SK-N-SH treated with all-trans-retinoic acid at 6 μM for 48 hours (cell line): ENCODE measurements at regions not wholly inside any gene's neighbourhood (a gene's known extent, or its start where the extent isn't known, plus 50 kb on each side); places are given as distances from the start of the nearest gene placed in this dataset.

Experiments used
- ATAC-seq: fragments of 200-7000 bp; cut with Tn5 transposase; 3 replicates; pipeline ENCODE4 v1.9.1; 2020; ENCODE audit warnings: mild to moderate bottlenecking, moderate library complexity
- ARNTL ChIP-seq: fragments of 450-650 bp; formaldehyde crosslinking; IDR thresholded peaks from 2 replicates; pipeline ENCODE4 v1.5.0; 2020; ENCODE audit warnings: low read depth, mild to moderate bottlenecking, moderate library complexity, borderline replicate concordance
- BACH2 ChIP-seq: fragments of 250-450 bp; sonication (Bioruptor Pico); IDR thresholded peaks from 2 replicates; pipeline ENCODE4 v1.9.0; 2021; ENCODE audit warnings: mild to moderate bottlenecking, borderline replicate concordance
- CREB5 ChIP-seq: fragments of 250-450 bp; sonication (Bioruptor Pico); IDR thresholded peaks from 2 replicates; pipeline ENCODE4 v1.5.1; 2020; ENCODE audit warnings: low read depth, mild to moderate bottlenecking, moderate library complexity
- CSDC2 ChIP-seq: fragments of 250-450 bp; sonication (Bioruptor Pico); IDR thresholded peaks from 2 replicates; pipeline ENCODE4 v1.5.0; 2020; ENCODE audit warnings: mild to moderate bottlenecking, moderate library complexity
- CSRNP3 ChIP-seq: fragments of 250-450 bp; sonication (Bioruptor Pico); IDR thresholded peaks from 2 replicates; pipeline ENCODE4 v1.5.1; 2021; ENCODE audit warnings: mild to moderate bottlenecking, moderate library complexity
- ESRRG ChIP-seq: fragments of 250-450 bp; sonication (Bioruptor Pico); IDR thresholded peaks from 2 replicates; pipeline ENCODE4 v1.6.1; 2021; ENCODE audit warnings: mild to moderate bottlenecking
- GLIS3 ChIP-seq: fragments of 250-450 bp; sonication (Bioruptor Pico); IDR thresholded peaks from 2 replicates; pipeline ENCODE4 v1.5.0; 2020; ENCODE audit warnings: mild to moderate bottlenecking, moderate library complexity
- ISL1 ChIP-seq: fragments of 250-450 bp; sonication (Bioruptor Pico); IDR thresholded peaks from 2 replicates; pipeline ENCODE4 v2.1.2; 2022; ENCODE audit warnings: mild to moderate bottlenecking, moderate library complexity
- OSR1 ChIP-seq: fragments of 250-450 bp; sonication (Bioruptor Pico); IDR thresholded peaks from 2 replicates; pipeline ENCODE4 v1.8.0; 2022; ENCODE audit warnings: moderate library complexity, mild to moderate bottlenecking, inconsistent platforms
- PATZ1 ChIP-seq: fragments of 250-450 bp; sonication (Bioruptor Pico); IDR thresholded peaks from 2 replicates; pipeline ENCODE4 v1.8.0; 2020; ENCODE audit warnings: mild to moderate bottlenecking, moderate library complexity, borderline replicate concordance
- PPARA ChIP-seq: fragments of 250-450 bp; sonication (Bioruptor Pico); IDR thresholded peaks from 2 replicates; pipeline ENCODE4 v1.5.0; 2020; ENCODE audit warnings: mild to moderate bottlenecking, borderline replicate concordance
- SNAI2 ChIP-seq: fragments of 250-450 bp; sonication (Bioruptor Pico); IDR thresholded peaks from 2 replicates; pipeline ENCODE4 v1.5.0; 2020; ENCODE audit warnings: mild to moderate bottlenecking, moderate library complexity
- TCF4 ChIP-seq: fragments of 250-450 bp; sonication (Bioruptor Pico); IDR thresholded peaks from 2 replicates; pipeline ENCODE4 v1.8.0; 2021; ENCODE audit warnings: mild to moderate bottlenecking, moderate library complexity, borderline replicate concordance
- TOX ChIP-seq: fragments of 250-450 bp; sonication (Bioruptor Pico); IDR thresholded peaks from 2 replicates; pipeline ENCODE4 v1.8.0; 2021; ENCODE audit warnings: mild to moderate bottlenecking, moderate library complexity, borderline replicate concordance
- TSHZ2 ChIP-seq: fragments of 250-450 bp; sonication (Bioruptor Pico); IDR thresholded peaks from 2 replicates; pipeline ENCODE4 v1.5.0; 2020; ENCODE audit warnings: mild to moderate bottlenecking, moderate library complexity
- ZC3H10 ChIP-seq: fragments of 250-450 bp; sonication (Bioruptor Pico); IDR thresholded peaks from 2 replicates; pipeline ENCODE4 v1.5.1; 2021; ENCODE audit warnings: mild to moderate bottlenecking, moderate library complexity
- ZFP3 ChIP-seq: fragments of 250-450 bp; sonication (Bioruptor Pico); IDR thresholded peaks from 2 replicates; pipeline ENCODE4 v1.5.0; 2020; ENCODE audit warnings: mild to moderate bottlenecking, moderate library complexity
- ZFP30 ChIP-seq: fragments of 450-650 bp; formaldehyde crosslinking; IDR thresholded peaks from 2 replicates; pipeline ENCODE4 v1.5.0; 2022; ENCODE audit warnings: mild to moderate bottlenecking, moderate library complexity
- ZNF70 ChIP-seq: fragments of 450-650 bp; formaldehyde crosslinking; IDR thresholded peaks from 2 replicates; pipeline ENCODE4 v1.5.0; 2020; ENCODE audit warnings: mild to moderate bottlenecking, moderate library complexity
- ZNF8 ChIP-seq: fragments of 450-650 bp; formaldehyde crosslinking; IDR thresholded peaks from 2 replicates; pipeline ENCODE4 v1.5.0; 2020; ENCODE audit warnings: mild to moderate bottlenecking, moderate library complexity

GRCh38 chr1:96983866-96984265, 262.3 kb downstream of the PTBP2 start:
- TF ChIP-seq ZFP3 (CRISPR knock-in tag), result no peak
- ATAC-seq, result no peak

- no peak for ATAC-seq
- TF ChIP-seq CREB5 (CRISPR knock-in tag), result no peak
- TF ChIP-seq ZNF70 (CRISPR knock-in tag), result no peak
- TF ChIP-seq ZC3H10 (CRISPR knock-in tag), result no peak
- no peak for TF ChIP-seq TOX (CRISPR knock-in tag)
- no peak for TF ChIP-seq BACH2 (CRISPR knock-in tag)
- TF ChIP-seq GLIS3 (CRISPR knock-in tag), result no peak
- no peak for TF ChIP-seq CSDC2 (CRISPR knock-in tag)
- no peak for TF ChIP-seq SNAI2 (CRISPR knock-in tag)
- TF ChIP-seq, all 23 proteins: peak for 0
These were observed 265.7 kb downstream of the PTBP2 start for GRCh38 chr1:96987186-96987703.

GRCh38 chr1:96989302-96989701, 267.7 kb downstream of the PTBP2 start:
- TF ChIP-seq ARNTL (CRISPR knock-in tag), result no peak
- no peak for ATAC-seq

GRCh38 chr1:96990136-96990535, 268.6 kb downstream of the PTBP2 start:
- ATAC-seq, result no peak
- TF ChIP-seq ZC3H10 (CRISPR knock-in tag) (no peak), ZFP30 (CRISPR knock-in tag) (no peak), ZNF8 (CRISPR knock-in tag) (no peak), CREB5 (CRISPR knock-in tag) (no peak), BACH2 (CRISPR knock-in tag) (no peak), GLIS3 (CRISPR knock-in tag) (no peak), ZNF70 (CRISPR knock-in tag) (no peak), CSRNP3 (CRISPR knock-in tag) (no peak), CSDC2 (CRISPR knock-in tag) (no peak), PPARA (CRISPR knock-in tag) (no peak), ARNTL (CRISPR knock-in tag) (no peak), TOX (CRISPR knock-in tag) (no peak), TCF4 (no peak), TSHZ2 (CRISPR knock-in tag) (no peak), ISL1 (no peak), PATZ1 (CRISPR knock-in tag) (no peak), ZFP3 (CRISPR knock-in tag) (no peak), OSR1 (CRISPR knock-in tag) (no peak), ESRRG (CRISPR knock-in tag) (no peak)
